ENCODE measurements at regions not wholly inside any gene's neighbourhood (a gene's known extent, or its start where the extent isn't known, plus 50 kb on each side); places are given as distances from the start of the nearest gene placed in this dataset.

DNA sequence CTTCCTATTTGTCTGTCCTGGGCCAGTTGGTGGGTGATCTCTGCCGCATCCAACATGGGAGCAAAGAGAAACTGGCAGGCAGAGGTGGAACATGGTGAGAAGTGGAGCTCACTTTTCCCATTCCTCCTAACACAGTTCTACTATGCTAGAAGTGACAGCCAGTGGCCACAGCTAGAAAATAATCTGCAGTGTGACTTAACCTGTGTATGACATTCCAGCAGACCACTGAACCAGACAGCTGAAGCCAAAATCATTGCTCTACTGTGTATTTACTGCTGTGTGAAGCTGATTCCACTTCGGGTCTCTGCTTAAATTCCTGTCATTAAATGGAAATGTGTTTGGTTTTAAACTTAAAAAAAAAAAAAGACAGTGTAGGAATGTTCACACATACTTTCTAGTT lies 523.0 kb downstream of the MTRR start:
- Histone ChIP-seq H3K27me3 (ENCODE audit: control insufficient read depth, insufficient read depth, low read length, poor library complexity, severe bottlenecking) (no peaks in the 10 kb centered on the region), H3K9me3 (ENCODE audit: control insufficient read depth, low read length) (no peaks in the 10 kb centered on the region), H3K9ac (ENCODE audit: extremely low read depth, low read length, poor library complexity, severe bottlenecking) (no peak overlapping the region), H3K36me3 (ENCODE audit: control insufficient read depth, insufficient read depth, low read length) (no peaks in the 10 kb centered on the region), H3K27ac (ENCODE audit: low read depth, low read length) (no peak overlapping the region), H3K4me3 (ENCODE audit: low read length) (no peak overlapping the region), H3K4me1 (ENCODE audit: control insufficient read depth, insufficient read depth, low read length) (no peaks in the 10 kb centered on the region)
- TF ChIP-seq, protein P1, sequence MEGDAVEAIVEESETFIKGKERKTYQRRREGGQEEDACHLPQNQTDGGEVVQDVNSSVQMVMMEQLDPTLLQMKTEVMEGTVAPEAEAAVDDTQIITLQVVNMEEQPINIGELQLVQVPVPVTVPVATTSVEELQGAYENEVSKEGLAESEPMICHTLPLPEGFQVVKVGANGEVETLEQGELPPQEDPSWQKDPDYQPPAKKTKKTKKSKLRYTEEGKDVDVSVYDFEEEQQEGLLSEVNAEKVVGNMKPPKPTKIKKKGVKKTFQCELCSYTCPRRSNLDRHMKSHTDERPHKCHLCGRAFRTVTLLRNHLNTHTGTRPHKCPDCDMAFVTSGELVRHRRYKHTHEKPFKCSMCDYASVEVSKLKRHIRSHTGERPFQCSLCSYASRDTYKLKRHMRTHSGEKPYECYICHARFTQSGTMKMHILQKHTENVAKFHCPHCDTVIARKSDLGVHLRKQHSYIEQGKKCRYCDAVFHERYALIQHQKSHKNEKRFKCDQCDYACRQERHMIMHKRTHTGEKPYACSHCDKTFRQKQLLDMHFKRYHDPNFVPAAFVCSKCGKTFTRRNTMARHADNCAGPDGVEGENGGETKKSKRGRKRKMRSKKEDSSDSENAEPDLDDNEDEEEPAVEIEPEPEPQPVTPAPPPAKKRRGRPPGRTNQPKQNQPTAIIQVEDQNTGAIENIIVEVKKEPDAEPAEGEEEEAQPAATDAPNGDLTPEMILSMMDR (conservative IDR thresholded peaks at IDR 0.05) = no peak
- Mint-ChIP-seq H3K4me3 (no peak overlapping the region), H3K27ac (no peak overlapping the region), H3K36me3 (ENCODE audit: low read depth) (no peaks in the 10 kb centered on the region), H3K4me1 (no peaks in the 10 kb centered on the region), H3K9me3 (no peaks in the 10 kb centered on the region), H3K27me3 (ENCODE audit: insufficient read depth) (no peaks in the 10 kb centered on the region)
- 88% methylated on average over 2 of the region's 2 CpGs; no CpG with 5 or more reads in 1 of the 2 experiments for WGBS, 2 experiments (ENCODE audit: insufficient coverage in 1 of 2, insufficient read length in 1 of 2)
- DNase-seq = no peak

- H3K27ac Mint-ChIP-seq = no peak overlapping the region
- H3K27me3 Mint-ChIP-seq (ENCODE audit: insufficient read depth) = no peaks in the 10 kb centered on the region
- TF ChIP-seq, protein P1 (conservative IDR thresholded peaks at IDR 0.05) = no peak
Observed at GRCh38 chr5:8393240-8393639, 524.3 kb downstream of the MTRR start.

DNA sequence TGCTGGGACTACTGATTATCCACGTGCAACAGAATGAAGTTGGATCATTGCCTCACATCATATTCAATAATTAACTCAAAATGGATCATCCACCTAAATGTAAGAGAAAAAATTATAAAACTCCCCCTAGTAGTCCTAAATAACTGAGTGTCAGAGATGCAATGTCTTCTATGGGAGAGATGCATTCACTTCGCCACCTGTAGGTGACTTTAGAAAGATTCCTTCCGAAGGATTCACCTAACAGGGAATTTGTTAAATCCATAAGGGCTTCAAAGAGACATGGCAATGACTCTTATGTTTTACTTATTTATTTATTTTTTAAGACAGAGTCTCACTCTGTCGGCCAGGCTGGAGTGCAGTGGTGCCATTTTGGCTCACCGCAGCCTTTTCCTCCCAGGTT lies 526.0 kb downstream of the MTRR start:
- H3K9ac ChIP-seq (ENCODE audit: extremely low read depth, low read length, poor library complexity, severe bottlenecking) = no peak overlapping the region
- no peaks in the 10 kb centered on the region for H3K27me3 Mint-ChIP-seq (ENCODE audit: insufficient read depth)
- no peak for DNase-seq
- H3K9me3 ChIP-seq (ENCODE audit: control insufficient read depth, low read length) = no peaks in the 10 kb centered on the region
- no peaks in the 10 kb centered on the region for H3K27me3 ChIP-seq (ENCODE audit: control insufficient read depth, insufficient read depth, low read length, poor library complexity, severe bottlenecking)
- no peak overlapping the region for H3K4me3 Mint-ChIP-seq
- H3K4me3 ChIP-seq (ENCODE audit: low read length) = no peak overlapping the region
- no peak overlapping the region for H3K27ac ChIP-seq (ENCODE audit: low read depth, low read length)
- H3K36me3 ChIP-seq (ENCODE audit: control insufficient read depth, insufficient read depth, low read length) = no peaks in the 10 kb centered on the region
- WGBS, 2 experiments (ENCODE audit: insufficient coverage in 1 of 2, insufficient read length in 1 of 2) = 51 to 84% methylated on average over 2 to 5 of the region's 5 CpGs
- TF ChIP-seq, protein P1 (conservative IDR thresholded peaks at IDR 0.05) = peak; percentile 73
- H3K4me1 Mint-ChIP-seq = no peaks in the 10 kb centered on the region
- H3K4me1 ChIP-seq (ENCODE audit: control insufficient read depth, insufficient read depth, low read length) = no peaks in the 10 kb centered on the region
- H3K27ac Mint-ChIP-seq = no peak overlapping the region
- no peaks in the 10 kb centered on the region for H3K36me3 Mint-ChIP-seq (ENCODE audit: low read depth)
- H3K9me3 Mint-ChIP-seq = no peaks in the 10 kb centered on the region

More at GRCh38 chr5:8393240-8393639, 524.3 kb downstream of the MTRR start:
- H3K27ac ChIP-seq (ENCODE audit: low read depth, low read length) = no peak overlapping the region
- no peaks in the 10 kb centered on the region for H3K36me3 ChIP-seq (ENCODE audit: control insufficient read depth, insufficient read depth, low read length)
- H3K4me1 Mint-ChIP-seq = no peaks in the 10 kb centered on the region
- no peaks in the 10 kb centered on the region for H3K4me1 ChIP-seq (ENCODE audit: control insufficient read depth, insufficient read depth, low read length)
- no peak overlapping the region for H3K9ac ChIP-seq (ENCODE audit: extremely low read depth, low read length, poor library complexity, severe bottlenecking)
- no peaks in the 10 kb centered on the region for H3K27me3 ChIP-seq (ENCODE audit: control insufficient read depth, insufficient read depth, low read length, poor library complexity, severe bottlenecking)
- H3K4me3 Mint-ChIP-seq = no peak overlapping the region
- H3K36me3 Mint-ChIP-seq (ENCODE audit: low read depth) = no peaks in the 10 kb centered on the region
- WGBS, 2 experiments (ENCODE audit: insufficient coverage in 1 of 2, insufficient read length in 1 of 2) = 90 to 94% methylated on average over 2 of the region's 2 CpGs
- H3K9me3 Mint-ChIP-seq = no peaks in the 10 kb centered on the region
- no peak overlapping the region for H3K4me3 ChIP-seq (ENCODE audit: low read length)
- no peaks in the 10 kb centered on the region for H3K9me3 ChIP-seq (ENCODE audit: control insufficient read depth, low read length)
- DNase-seq = no peak

Data from endodermal cell (in vitro differentiated cells).